HG02759 (cell line): ENCODE measurements at regions not wholly inside any gene's neighbourhood (a gene's known extent, or its start where the extent isn't known, plus 50 kb on each side); places are given as distances from the start of the nearest gene placed in this dataset.
"Not testable (repeated sequence)": the region's sequence is repeated elsewhere in the genome, so short reads cannot be mapped to it uniquely, and the experiment has no call there.

Experiments
- ATAC-seq: cut with Tn5 transposase; IDR thresholded peaks from one replicate; pipeline ENCODE4 v1.9.1; 2021; ENCODE audit warnings: mild to moderate bottlenecking, moderate library complexity; ENCODE audit not compliant: unreplicated experiment

DNA sequence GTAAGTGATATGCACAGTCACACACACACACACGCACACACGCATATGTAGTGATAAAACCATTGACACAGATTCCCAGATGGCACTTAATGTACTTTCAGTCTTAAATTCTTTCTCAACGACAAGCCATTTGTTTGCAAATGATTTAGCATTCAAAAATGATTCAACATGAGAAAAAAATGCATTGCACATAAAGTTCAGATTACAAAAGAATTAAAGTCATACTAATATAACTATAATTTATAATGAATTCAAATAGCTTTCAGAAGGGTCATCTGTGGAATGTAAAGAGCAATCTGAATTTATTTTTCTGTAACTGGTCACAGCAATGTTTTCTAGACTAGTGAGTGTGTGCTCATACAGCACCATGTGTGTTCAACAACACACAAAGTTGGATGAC lies 521.6 kb upstream of the ZNF337 start:
- ATAC-seq, result no peak

DNA sequence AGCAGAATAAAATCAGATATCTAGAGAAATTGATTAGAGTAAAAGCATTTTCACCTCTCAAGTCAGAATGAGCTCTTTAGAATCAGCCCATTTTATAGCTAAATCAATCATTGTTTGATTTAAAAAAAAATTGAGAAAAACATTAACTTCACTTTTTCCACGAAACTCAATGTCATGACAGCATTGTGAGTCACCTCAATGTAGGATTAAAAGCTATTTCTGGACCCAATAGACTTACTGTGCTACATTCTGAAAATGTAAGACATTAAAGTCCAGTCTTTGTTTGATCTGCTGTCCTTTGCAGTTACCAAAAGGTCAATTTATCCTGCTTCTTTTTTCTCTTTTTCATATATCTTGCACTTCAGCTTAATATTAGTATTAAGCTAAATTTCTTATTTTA lies 519.4 kb upstream of the ZNF337 start:
- no peak for ATAC-seq

DNA sequence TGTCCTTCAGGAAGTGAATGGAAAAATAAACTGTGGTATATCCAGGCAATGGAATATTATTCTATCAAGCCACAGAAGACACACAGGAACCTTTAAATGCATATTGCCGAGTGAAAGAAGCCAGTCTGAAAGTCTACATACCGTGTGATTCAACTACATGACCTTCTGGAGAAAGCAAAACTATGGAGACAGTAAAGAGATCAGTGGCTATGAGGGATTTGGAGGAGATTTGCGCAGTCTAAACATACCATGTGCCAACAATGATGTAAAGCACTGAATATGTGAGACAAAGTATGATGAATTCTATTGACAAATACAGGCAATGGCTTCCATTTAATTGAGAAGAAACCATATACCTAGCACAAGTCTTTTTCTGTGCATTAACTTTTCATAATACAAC lies 518.3 kb upstream of the ZNF337 start:
- ATAC-seq, result no peak

DNA sequence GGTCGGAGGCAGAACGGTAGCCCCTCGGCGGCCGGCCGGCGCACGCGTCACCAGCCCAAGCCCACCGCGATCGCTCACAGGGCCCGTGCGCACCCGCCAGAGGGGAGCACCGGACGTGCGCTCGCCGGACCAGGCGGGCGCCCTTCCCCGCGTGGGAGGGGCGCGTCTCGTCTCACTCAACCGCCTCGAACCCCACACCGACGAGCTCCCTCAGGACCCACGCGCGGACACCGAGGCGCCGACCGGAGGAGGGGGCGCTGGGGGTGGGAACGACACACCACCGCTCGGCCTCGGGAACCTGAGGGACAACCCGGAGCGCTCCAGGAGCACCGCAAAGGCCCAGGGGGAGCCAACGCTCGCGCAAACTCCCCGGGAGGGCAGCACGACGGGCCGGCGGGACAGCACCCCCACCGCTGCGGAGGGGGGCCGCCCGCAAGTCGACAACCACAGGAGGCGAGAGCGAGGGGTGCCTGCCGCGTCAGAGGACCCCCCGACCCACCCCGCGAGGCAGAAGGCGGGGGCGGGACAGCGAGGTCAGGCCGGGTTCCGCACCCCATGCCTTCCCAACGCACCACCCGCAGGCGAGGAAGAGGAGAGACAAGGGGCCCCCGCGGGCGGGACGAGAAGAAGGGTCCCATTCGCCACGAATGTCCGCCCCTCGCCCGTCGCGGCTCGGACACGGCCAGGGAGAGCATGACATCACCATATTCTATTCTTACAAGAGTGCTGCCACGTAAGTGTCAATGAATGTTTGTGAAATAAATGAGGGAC lies 512.7 kb upstream of the ZNF337 start:
- no peak for ATAC-seq

DNA sequence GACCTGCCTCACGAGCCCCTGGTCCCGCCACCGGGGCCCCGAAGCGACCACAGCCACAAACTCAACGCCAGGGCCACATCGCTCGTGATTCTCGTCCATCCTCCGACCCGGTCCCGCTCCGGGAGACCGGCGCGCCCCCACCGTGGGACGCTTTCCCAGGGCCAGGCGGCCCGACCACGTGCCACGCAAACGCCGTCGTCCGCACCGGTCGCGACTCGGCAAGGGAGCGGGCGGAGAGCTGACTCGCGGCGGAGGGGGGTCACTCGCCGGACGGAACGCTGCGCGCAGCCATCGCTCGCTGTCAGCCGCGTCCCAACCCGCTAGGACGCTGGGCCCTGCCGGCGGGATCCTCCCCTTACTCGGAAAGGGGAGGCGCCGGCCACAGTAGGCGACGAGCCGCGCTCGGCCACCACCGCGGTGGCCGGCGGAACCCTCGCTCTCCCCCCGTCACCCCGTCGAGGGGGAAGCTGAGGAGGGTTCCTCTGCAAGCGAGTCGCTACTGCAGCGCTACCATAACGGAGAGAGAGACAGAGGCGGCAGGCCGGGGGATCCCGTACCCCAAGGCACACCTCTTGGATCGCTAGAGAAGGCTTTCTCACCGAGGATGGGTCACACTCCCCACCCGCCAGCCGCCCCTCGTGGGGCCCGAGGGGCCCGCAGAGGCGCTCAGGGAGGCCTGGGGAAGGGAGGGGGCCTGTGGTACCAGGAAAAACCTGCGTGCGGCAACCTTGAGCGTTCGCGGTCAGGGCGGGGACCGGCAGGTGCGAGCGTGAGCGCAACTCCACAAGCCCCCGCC lies 511.8 kb upstream of the ZNF337 start:
- no peak for ATAC-seq

DNA sequence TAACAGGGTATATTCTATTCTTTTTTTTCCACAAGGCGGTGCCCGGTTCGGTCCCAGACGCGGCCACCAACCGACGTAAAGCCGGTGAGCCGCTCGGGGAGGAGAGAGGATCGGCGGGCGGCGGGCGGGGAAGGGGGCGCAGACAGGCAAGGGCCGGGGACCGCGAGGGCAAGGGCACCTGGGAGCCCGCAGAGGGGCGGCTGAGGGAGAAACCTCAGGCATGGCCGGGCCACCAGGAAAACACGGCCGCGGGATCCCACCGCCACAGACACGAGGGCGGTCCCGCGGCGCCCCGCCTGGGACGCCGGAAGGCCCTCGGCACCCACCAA lies 511.3 kb upstream of the ZNF337 start:
- ATAC-seq, result not testable (repeated sequence)

DNA sequence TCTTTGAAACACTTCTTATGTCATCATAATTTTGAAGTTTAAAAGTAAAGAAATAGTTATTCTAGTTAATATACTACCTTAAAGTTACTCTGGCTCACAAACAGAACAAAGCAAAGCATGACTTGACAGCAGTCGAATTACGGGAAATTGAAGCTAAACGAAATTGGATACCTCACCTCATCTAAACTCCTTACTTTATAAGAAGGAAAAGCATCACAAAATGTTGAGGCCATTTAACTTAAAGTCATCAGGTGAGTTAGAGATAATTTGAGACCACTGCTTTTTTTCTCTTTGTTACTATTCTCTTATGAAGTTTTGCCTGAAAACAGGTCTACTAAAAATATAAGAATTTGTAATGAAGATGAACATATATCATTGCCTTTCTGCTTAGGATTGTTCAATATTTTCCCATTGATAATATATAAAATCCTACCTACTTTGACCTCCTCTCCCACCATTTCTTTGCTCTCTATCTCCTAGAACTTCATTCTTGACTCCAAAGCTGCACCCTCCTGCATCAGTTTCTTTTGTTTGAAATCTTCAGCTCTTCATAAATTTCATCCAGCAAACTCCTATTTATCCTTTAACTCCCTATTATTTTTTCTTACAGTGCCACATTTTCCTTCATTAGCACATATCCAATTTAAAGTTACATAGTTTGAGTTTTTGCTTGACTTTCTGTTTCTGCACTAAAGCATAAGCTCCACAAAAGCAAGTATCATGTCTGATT lies 510.7 kb upstream of the ZNF337 start:
- no peak for ATAC-seq

DNA sequence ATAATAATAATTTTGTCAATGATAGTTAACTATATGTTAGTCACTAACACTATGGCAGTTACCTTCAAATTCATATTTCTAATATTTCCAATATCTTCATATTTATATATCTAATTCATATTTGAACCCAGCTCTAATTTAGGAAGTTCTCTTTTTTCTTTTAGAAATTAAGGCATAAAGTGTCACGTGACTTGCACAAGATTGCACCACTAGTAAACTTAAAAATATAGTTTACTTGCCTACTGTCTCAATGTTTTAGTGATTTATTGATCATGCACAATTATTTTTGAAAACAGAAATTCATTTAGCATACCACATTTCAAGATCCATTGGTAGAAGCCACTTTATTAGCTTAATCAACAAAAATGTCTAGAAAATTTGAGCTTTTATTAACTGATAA lies 508.7 kb upstream of the ZNF337 start:
- no peak for ATAC-seq

DNA sequence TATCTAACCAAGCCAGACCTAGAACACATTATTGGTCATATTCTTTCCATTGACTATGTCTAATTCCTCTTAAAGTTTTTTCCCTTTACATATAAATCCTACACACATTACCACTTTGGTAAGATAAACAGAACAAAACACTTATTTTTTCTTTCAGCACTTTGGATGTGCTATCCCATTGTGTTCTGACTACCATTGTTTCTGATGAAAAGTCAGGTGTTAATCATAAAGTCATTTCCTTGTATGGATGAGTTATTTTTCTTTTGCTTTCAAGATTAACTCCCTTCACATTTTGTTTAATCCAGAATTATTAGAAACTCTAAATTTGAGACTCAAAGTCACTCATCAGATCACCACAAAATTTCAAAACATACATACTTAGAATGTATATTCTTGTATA lies 504.4 kb upstream of the ZNF337 start:
- ATAC-seq, result not testable (repeated sequence)

DNA sequence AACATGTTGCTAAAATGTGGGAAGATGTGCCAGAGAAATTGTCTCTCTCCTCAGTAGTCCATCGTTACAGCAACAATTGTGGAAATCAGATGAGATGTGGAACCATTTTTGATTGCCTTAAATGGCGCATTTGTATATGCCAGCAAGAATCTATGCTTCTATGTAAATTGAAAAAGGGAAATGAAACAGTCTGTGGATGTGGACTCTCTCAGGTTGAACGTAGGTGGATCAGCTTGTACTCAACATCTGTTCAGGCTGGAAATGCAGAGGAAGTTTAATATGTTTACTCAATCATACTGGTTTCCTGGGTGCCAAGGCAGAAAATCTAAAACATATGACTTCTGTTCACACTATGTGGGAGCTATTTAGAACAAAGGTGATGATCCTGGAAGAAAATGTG lies 490.7 kb upstream of the ZNF337 start:
- ATAC-seq, result not testable (repeated sequence)

DNA sequence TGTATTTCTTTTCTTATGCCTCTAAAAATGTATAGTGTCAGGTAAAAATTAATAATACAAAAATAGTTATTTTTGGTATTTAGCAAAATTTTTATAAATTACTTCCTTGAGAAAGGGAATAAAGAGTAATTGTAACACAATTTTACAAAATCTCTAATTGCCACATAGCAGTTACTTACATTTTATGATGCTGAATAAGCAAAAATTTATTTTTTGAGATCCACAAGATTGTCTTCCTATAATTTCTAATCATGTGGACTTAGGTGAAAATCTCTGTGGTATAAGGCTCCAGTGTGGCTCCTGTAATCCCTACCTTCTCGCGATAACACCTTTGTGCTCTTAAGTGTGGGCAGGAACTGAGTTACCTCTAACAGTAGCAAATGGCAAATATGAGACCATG lies 487.1 kb upstream of the ZNF337 start:
- ATAC-seq, result not testable (repeated sequence)

DNA sequence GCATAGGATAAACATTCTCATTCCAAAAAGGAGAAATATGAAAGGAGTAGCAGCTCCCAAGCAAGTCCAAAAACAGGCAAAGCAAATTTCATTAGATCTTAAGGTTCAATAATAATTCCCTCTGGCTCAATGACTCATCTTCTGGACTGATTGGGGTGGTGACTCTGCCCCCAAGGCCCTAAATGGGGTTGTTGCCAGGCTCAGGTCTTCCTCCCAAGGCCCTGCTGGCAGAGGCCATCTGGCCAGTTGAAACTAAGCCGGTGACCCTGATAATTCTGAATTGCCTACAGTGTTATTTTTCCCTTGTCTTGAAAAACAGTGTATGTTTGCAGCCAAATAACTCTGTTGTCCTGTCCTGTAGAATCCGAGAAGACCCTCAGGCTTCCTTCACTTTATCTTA lies 484.7 kb upstream of the ZNF337 start:
- not testable (repeated sequence) for ATAC-seq

DNA sequence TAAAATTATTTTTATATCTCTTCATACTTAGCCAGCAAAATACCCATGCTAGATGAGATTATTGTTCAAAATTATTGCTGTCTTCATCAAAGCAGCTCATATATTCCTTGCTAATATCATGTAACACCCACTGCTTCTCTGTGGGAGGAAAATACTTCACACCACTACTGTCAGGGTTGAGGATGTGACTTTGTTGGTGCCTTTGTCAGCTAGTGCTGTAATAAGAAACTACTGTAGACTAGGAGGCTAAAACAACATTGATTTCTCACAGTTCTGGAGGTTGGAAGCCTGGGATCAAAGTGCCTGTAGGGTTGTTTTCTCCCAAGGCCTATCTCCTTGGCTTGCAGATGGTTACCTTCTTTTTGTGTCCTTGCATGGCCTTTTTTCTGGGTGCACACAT lies 475.2 kb upstream of the ZNF337 start:
- not testable (repeated sequence) for ATAC-seq

DNA sequence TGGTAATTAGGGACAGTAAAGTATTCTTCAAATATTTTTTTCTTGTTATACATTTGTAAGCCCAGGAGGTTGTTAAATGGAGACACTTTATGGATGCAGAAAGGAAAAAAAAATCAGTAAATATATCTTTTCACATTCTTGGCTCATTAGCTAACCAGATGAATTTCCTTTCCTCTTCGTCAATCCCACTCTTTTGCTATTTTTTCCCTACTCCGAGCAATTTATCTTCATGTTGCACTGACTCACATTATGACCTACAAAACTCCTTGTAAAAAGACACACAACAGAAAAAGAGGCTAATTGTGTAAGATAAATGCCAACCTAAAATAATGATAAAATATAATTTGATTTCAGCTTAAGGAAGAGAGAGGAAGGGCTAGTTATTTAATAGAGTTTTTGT lies 472.9 kb upstream of the ZNF337 start:
- ATAC-seq, result no peak

DNA sequence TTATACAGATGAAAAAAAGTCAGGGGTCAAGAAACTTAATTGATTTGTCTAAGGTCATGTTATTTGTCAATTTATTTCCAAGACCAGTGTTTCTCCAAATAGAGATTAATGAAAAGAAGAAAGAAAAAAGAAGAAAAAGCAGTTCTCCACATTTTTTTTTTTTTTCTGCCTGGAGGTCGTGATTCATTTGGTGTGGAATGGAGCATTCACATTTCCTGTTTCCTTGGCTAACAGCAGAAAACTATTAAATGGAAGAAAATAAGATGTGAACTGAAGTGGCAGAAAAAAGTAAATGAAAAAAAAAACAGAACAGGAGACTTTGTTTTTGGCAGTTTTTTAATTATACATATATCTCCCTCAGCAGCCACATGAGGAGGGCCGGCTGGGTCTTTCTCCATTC lies 470.8 kb upstream of the ZNF337 start:
- ATAC-seq, result no peak

DNA sequence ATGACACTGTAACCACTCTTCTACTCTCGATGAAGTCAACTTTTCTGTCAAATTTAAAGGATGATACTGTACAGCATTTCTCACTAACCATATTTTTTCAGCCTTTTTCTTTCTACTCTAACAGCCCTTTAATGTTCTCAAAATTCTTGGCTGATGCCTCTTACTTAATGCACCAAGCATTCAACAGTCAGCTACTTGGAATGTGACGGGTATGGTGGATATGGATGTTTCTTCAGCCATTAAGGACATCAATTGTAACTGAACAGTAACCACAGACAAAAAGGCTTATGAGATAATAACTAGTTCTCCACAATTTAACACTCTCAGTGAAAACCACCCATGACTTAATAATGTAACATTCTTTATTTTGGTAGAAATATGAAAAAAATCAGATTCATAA lies 467.2 kb upstream of the ZNF337 start:
- no peak for ATAC-seq

DNA sequence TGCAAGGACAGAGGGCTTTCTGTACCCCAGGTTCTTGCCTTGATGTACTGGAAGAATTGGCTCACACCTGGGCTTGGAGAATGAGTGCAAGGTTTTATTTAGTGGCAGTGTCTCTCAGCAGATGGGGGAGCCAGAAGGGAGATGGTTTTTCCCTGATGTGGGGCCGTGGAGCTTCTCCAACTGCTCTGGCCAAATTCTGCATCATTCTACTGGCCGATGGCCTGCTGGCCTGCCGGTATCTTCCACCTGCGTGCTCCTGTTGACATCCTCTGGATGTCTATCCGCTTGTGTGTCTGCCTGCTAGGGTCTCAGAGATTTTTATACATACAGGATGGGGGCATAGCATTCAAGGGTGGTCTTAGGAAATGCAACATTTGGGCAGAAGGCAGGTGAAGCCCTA lies 466.5 kb upstream of the ZNF337 start:
- ATAC-seq, result not testable (repeated sequence)

DNA sequence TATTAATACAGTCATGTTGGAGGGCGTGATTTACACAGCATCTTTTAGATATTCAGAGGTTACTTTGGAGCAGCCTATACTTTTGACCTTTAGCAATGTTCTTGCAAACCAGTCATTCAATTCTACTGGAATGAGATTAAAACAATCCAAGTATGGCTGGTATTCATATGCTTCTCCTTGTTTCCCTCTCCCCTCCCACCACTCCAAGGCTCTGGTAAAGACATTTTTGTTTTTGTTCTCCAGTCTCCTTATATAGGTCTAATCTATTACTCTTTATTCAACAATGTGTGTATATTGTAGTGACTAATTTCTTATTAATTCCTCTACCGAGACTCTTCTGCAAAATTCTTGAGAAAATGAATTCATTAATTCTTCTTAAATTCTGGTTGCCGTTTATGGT lies 465.1 kb upstream of the ZNF337 start:
- not testable (repeated sequence) for ATAC-seq

DNA sequence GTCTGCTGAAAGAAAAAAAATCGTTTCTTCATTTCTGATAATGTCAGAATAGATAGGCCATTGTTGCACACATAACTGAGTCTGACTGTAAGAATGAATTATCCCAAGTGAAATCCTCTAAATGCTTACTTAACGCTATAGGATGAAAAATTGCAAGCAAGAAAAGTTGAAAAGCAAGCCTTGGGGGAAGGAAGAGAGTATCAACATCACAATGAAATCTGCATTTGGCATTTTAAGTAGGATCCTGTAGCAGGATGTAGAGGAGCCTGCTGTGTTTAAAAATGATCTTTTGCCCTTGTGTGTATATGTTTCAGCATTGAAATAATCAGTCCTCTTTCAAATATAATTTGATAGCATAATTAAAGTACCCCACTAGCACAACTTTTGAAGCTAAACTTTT lies 464.3 kb upstream of the ZNF337 start:
- not testable (repeated sequence) for ATAC-seq

DNA sequence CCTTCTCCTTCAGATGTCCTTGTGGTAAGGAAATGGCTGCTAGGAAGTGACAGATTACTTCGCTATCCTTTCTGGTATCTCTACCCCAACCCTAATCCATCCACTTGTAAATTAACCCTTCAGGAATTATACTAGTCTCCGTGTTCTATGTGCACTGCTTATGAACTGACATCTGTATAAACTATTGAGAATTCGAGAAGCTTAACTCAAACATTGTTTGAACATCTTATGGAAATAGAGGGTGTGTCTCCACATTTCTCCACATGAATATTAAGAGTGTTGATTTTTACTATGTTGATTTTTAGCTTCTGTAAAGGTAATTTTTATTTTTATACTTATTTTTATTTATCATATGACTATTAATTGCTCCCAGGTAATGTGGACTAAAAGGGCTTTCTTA lies 457.6 kb upstream of the ZNF337 start:
- no peak for ATAC-seq

DNA sequence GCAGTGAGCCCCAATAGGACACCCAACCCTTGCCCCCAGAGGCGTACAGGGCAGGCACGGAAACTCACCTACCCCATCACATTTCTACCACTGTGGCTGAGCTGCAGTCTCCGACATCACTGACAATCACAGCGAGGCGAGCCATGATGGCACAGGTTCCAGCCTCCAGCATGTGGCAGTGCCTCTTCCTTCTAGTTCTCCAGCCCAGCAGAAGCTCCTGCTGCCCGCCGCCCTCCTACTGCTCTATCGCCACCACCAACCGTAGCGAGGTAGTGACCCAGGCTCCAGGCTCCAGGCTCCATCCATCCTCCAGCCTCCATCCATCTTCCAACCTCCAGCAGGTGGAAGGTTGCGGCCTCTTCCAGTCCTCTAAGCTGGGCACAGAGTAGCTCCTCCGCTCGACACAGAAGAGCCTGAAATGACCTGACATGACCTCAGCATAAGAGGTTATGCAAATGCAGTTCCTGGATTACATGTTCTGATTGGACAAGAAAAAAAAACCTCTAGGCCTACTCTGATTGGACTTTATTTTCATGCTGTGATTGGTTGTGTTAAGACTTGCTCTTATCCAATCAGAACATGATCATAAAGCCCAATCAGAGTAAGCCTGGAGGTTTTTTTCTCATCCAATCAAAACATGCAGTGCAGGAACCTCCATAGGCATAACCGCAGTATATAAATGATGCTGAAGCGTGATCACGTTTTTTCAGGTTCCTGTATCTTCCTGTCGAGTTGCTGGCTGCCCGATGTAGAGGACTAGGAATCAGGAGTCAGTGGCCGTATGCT lies 438.9 kb upstream of the ZNF337 start:
- no peak for ATAC-seq
